ENCODE measurements at regions not wholly inside any gene's neighbourhood (a gene's known extent, or its start where the extent isn't known, plus 50 kb on each side); places are given as distances from the start of the nearest gene placed in this dataset.

- Histone ChIP-seq H3K4me3 (no peak overlapping the region), H3K9me3 (no peaks in the 10 kb centered on the region), H3K36me3 (no peaks in the 10 kb centered on the region), H3K27ac (no peak overlapping the region), H3K27me3 (peaks cover 22% of the 10 kb centered on the region), H3K4me1 (no peaks in the 10 kb centered on the region)
- 70 to 75% methylated on average over 5 to 6 of the region's 6 CpGs for WGBS, 2 donors (ENCODE audit: low coverage in 1 of 2)
- TF ChIP-seq EP300 (IDR thresholded peaks at IDR 0.05; ENCODE audit: low read depth) (no peak), POLR2AphosphoS5 (IDR thresholded peaks at IDR 0.05) (no peak), CTCF (IDR thresholded peaks at IDR 0.05) (no peak), POLR2A (IDR thresholded peaks at IDR 0.05) (no peak)
- intact Hi-C loops (cut with DNase I; ENCODE audit: low total_unique reads), result no loop called here
- DNase-seq, result no peak
- in situ Hi-C loops (cut with MboI; ENCODE audit: low pct_ligation_motif_present in 1 of 4, low pct_unique_long_range_greater_than_20kb in 1 of 4, low sequenced_read_pairs in 3 of 4), result no loop called here
Observed at GRCh38 chr2:234189786-234190300, 139.3 kb downstream of the SPP2 start.

GRCh38 chr2:234189230-234189629 is 138.7 kb downstream of the SPP2 start:
- Histone ChIP-seq H3K27me3 (peaks cover 24% of the 10 kb centered on the region), H3K27ac (no peak overlapping the region), H3K36me3 (no peaks in the 10 kb centered on the region), H3K4me3 (no peak overlapping the region), H3K9me3 (no peaks in the 10 kb centered on the region), H3K4me1 (no peaks in the 10 kb centered on the region)
- TF ChIP-seq POLR2AphosphoS5 (IDR thresholded peaks at IDR 0.05) (no peak), EP300 (IDR thresholded peaks at IDR 0.05; ENCODE audit: low read depth) (no peak), CTCF (IDR thresholded peaks at IDR 0.05) (no peak), POLR2A (IDR thresholded peaks at IDR 0.05) (no peak)
- DNase-seq, result no peak
- intact Hi-C loops (cut with DNase I; ENCODE audit: low total_unique reads) (no loop called here), in situ Hi-C loops (cut with MboI; ENCODE audit: low pct_ligation_motif_present in 1 of 4, low pct_unique_long_range_greater_than_20kb in 1 of 4, low sequenced_read_pairs in 3 of 4) (no loop called here)
- 78% methylated on average over 5 of the region's 5 CpGs; no CpG with 5 or more reads in 1 of the 2 donors for WGBS, 2 donors (ENCODE audit: low coverage in 1 of 2)

GRCh38 chr2:234187646-234188174 is 137.2 kb downstream of the SPP2 start:
- in situ Hi-C loops (cut with MboI; ENCODE audit: low pct_ligation_motif_present in 1 of 4, low pct_unique_long_range_greater_than_20kb in 1 of 4, low sequenced_read_pairs in 3 of 4), result no loop called here
- 56 to 73% methylated on average over 1 to 2 of the region's 2 CpGs for WGBS, 2 donors (ENCODE audit: low coverage in 1 of 2)
- intact Hi-C loops (cut with DNase I; ENCODE audit: low total_unique reads), result no loop called here

GRCh38 chr2:234181121-234181520 is 130.6 kb downstream of the SPP2 start:
- Histone ChIP-seq H3K4me3 (no peak overlapping the region), H3K27me3 (peaks cover 51% of the 10 kb centered on the region), H3K4me1 (no peaks in the 10 kb centered on the region), H3K27ac (no peak overlapping the region), H3K9me3 (no peaks in the 10 kb centered on the region), H3K36me3 (no peaks in the 10 kb centered on the region)
- in situ Hi-C loops (cut with MboI; ENCODE audit: low pct_ligation_motif_present in 1 of 4, low pct_unique_long_range_greater_than_20kb in 1 of 4, low sequenced_read_pairs in 3 of 4), result no loop called here
- TF ChIP-seq CTCF (IDR thresholded peaks at IDR 0.05) (no peak), POLR2AphosphoS5 (IDR thresholded peaks at IDR 0.05) (no peak), EP300 (IDR thresholded peaks at IDR 0.05; ENCODE audit: low read depth) (no peak), POLR2A (IDR thresholded peaks at IDR 0.05) (no peak)
- intact Hi-C loops (cut with DNase I; ENCODE audit: low total_unique reads), result no loop called here
- WGBS, 2 donors (ENCODE audit: low coverage in 1 of 2), result 56 to 70% methylated on average over 1 of the region's 1 CpG
- no peak for DNase-seq

More at GRCh38 chr2:234187646-234188174, 137.2 kb downstream of the SPP2 start:
- H3K4me1 ChIP-seq, result no peaks in the 10 kb centered on the region
- no peak overlapping the region for H3K27ac ChIP-seq
- H3K36me3 ChIP-seq, result no peaks in the 10 kb centered on the region
- no peak for TF ChIP-seq POLR2A (IDR thresholded peaks at IDR 0.05)
- no peak for TF ChIP-seq POLR2AphosphoS5 (IDR thresholded peaks at IDR 0.05)
- no peak for TF ChIP-seq EP300 (IDR thresholded peaks at IDR 0.05; ENCODE audit: low read depth)
- TF ChIP-seq CTCF (IDR thresholded peaks at IDR 0.05), result no peak
- peaks cover 32% of the 10 kb centered on the region for H3K27me3 ChIP-seq
- no peaks in the 10 kb centered on the region for H3K9me3 ChIP-seq
- no peak overlapping the region for H3K4me3 ChIP-seq
- no peak for DNase-seq

All from transverse colon (tissue), 4 donors.